Stimulated activated CD4-positive, alpha-beta T cell treated with anti-CD3 and anti-CD28 coated beads, Interleukin-4, amount 100 ng/mL, for 1 hour (primary cell): ENCODE measurements at regions not wholly inside any gene's neighbourhood (a gene's known extent, or its start where the extent isn't known, plus 50 kb on each side); places are given as distances from the start of the nearest gene placed in this dataset.

ENCODE experiments used
- DNase-seq: peaks from one replicate; pipeline ENCODE4 v3.0.0-alpha.2; 2020

- no peak for DNase-seq
Measured at GRCh38 chr13:50106559-50106958, 91.3 kb downstream of the KCNRG start.

GRCh38 chr13:50107205-50107604, 92.0 kb downstream of the KCNRG start:
- no peak for DNase-seq

- no peak for DNase-seq
Measured at GRCh38 chr13:50114961-50115360, 99.7 kb downstream of the KCNRG start.

- DNase-seq: no peak
Measured at GRCh38 chr13:50115695-50116094, 100.5 kb downstream of the KCNRG start.

GRCh38 chr13:50116430-50116973, 101.3 kb downstream of the KCNRG start:
- DNase-seq: no peak

GRCh38 chr13:50119591-50119990, 104.3 kb downstream of the KCNRG start:
- no peak for DNase-seq

GRCh38 chr13:50122455-50122854, 107.2 kb downstream of the KCNRG start:
- DNase-seq: no peak

GRCh38 chr13:50123002-50123401, 107.8 kb downstream of the KCNRG start:
- DNase-seq: no peak

GRCh38 chr13:50123515-50123861, 108.2 kb downstream of the KCNRG start:
- DNase-seq: no peak

- peak; percentile 68 for DNase-seq
Measured at GRCh38 chr13:50123862-50124535, 108.8 kb downstream of the KCNRG start.

- DNase-seq: peak; percentile 91
Measured at GRCh38 chr13:50124536-50125303, 109.5 kb downstream of the KCNRG start.

- DNase-seq: no peak
Measured at GRCh38 chr13:50125304-50125553, 110.0 kb downstream of the KCNRG start.

- peak; percentile 87 for DNase-seq
Measured at GRCh38 chr13:50125554-50126262, 110.5 kb downstream of the KCNRG start.

- DNase-seq: no peak
Measured at GRCh38 chr13:50126263-50126992, 111.2 kb downstream of the KCNRG start.

GRCh38 chr13:50126993-50127725, 111.9 kb downstream of the KCNRG start:
- DNase-seq: peak; percentile 74

GRCh38 chr13:50127726-50128291, 112.6 kb downstream of the KCNRG start:
- DNase-seq: no peak

GRCh38 chr13:50128428-50128931, 113.2 kb downstream of the KCNRG start:
- DNase-seq: peak; percentile 26

GRCh38 chr13:50129081-50129705, 113.9 kb downstream of the KCNRG start:
- DNase-seq: no peak

GRCh38 chr13:50129706-50130122, 114.5 kb downstream of the KCNRG start:
- no peak for DNase-seq

- peak; percentile 44 for DNase-seq
Measured at GRCh38 chr13:50130123-50130946, 115.1 kb downstream of the KCNRG start.
